IPS-20b (cell line): ENCODE measurements at regions not wholly inside any gene's neighbourhood (a gene's known extent, or its start where the extent isn't known, plus 50 kb on each side); places are given as distances from the start of the nearest gene placed in this dataset.

Experiments
- H3K27ac ChIP-seq: one replicate; pipeline ENCODE4 v1.5.1; 2013; ENCODE audit warnings: low read length
- H3K27me3 ChIP-seq: 2 replicates; pipeline ENCODE4 v1.6.1; 2013; ENCODE audit warnings: mild to moderate bottlenecking, low read length, inconsistent platforms; ENCODE audit not compliant: insufficient read depth
- H3K36me3 ChIP-seq: 2 replicates; pipeline ENCODE4 v1.6.1; 2013; ENCODE audit warnings: low read depth, mild to moderate bottlenecking, inconsistent platforms, low read length, moderate library complexity; ENCODE audit not compliant: insufficient read depth
- H3K4me1 ChIP-seq: 2 replicates; pipeline ENCODE4 v1.6.1; 2013; ENCODE audit warnings: mild to moderate bottlenecking, control low read depth, inconsistent platforms, low read length, moderate library complexity; ENCODE audit not compliant: insufficient read depth
- H3K4me3 ChIP-seq: 2 replicates; pipeline ENCODE4 v1.5.1; 2013; ENCODE audit warnings: mild to moderate bottlenecking, low read length, inconsistent platforms
- H3K9ac ChIP-seq: 2 replicates; pipeline ENCODE4 v1.6.1; 2013; ENCODE audit warnings: low read depth, mild to moderate bottlenecking, inconsistent platforms, low read length, moderate library complexity
- H3K9me3 ChIP-seq: 2 replicates; pipeline ENCODE4 v1.6.1; 2013; ENCODE audit warnings: mild to moderate bottlenecking, low read depth, low read length, inconsistent platforms; ENCODE audit not compliant: insufficient read depth

DNA sequence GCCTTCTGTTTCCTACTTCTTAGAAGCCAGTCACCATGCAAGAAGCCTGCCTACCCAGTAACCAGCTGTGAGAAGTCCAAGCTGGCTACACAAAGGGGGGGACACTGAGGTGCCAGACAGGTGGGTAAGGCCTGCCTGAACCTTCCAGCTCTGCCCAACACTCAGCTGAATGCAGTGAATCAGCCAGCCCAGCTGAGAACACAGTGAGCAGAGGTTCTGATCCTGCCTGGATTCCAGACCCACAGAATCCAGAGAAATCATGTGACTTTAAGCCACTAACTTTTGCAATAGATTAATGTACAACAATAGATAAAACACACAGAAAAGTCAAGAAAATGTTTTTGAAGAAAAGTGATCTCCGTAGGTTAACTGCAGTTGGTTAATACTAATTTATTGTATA, 151.7 kb downstream of the EFNB2 start:
- peaks cover 4% of the 10 kb centered on the region; the same call in 1 of the 2 replicates for H3K9me3 ChIP-seq
- no peaks in the 10 kb centered on the region for H3K27me3 ChIP-seq
- H3K9ac ChIP-seq = no peak overlapping the region
- peaks cover 13% of the 10 kb centered on the region for H3K4me1 ChIP-seq
- no peaks in the 10 kb centered on the region for H3K36me3 ChIP-seq
- no peak overlapping the region for H3K4me3 ChIP-seq
- no peak overlapping the region for H3K27ac ChIP-seq

DNA sequence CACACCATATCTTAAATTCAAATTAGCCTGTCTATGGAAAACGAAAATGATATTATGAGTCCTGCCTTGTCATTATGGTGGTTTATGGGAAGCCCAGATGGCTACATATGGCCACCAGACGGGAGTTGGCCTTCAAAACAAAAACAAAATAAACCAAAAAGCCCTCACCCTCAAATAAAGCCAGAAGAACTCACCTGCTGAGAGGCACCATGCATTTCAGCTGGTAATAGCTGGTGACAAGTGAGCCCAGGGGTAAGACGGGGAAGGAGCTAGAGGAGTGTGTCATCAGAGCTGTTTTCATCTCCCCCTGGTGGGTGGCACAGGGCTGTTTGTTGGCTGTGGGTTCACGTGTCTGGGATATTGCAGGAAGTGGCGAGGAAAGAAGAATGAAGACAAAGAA, 152.9 kb downstream of the EFNB2 start:
- H3K27me3 ChIP-seq = no peaks in the 10 kb centered on the region
- H3K27ac ChIP-seq = no peak overlapping the region
- no peaks in the 10 kb centered on the region for H3K9me3 ChIP-seq
- no peak overlapping the region for H3K9ac ChIP-seq
- H3K4me3 ChIP-seq = no peak overlapping the region
- peaks cover 13% of the 10 kb centered on the region for H3K4me1 ChIP-seq
- no peaks in the 10 kb centered on the region for H3K36me3 ChIP-seq

DNA sequence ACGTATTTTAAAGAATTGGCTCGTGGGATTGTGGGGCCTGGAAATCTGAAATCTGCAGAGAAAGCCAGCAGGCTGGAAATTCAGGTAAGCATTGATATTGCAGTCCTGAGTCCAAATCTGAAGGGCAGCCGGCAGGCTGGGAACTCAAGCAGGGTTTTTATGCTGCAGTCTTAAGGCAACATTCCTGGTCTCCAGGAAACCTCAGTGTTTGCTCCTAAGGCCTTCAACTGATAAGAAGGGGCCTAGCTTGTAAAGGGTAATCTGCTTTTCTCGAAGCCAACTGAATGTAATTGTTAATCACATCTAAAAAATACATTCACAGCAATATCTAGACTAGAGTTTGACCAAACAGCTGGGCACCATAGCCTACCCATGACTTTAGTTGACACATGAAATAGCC, 154.4 kb downstream of the EFNB2 start:
- Histone ChIP-seq H3K36me3 (no peaks in the 10 kb centered on the region), H3K27ac (no peak overlapping the region)

DNA sequence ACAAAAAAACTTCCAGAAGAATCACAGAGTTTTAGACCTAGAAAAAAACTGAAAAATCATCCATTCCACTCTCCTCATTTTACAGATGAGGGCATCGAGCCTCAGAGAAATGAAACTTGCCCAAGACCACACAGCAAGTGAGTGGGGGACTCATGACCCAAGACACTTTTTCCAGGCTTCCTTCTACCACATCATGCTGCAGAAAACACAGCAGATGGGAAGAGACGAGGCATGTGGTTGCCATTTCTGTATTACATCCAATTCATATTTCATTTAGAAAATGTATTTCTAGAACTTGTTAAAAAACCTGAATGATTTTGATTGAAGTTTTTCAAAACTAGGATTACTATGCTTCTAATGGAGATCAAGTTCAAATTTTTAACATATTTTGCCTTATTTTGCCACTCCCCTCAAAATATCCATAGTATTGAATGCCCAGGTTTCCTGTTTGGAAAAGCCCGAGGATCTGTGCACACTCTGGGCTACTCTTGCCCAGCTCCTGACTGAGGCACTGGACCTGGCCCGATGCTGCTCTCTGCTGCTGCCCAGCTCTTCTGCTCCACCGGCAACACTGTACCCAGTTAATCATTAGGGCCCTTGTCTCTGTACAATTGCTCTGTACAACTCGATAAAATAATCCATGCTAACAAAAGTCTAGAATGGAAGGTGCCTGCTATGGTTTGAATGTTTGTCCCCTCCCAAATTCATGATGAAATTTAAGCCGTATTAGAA, 157.4 kb downstream of the EFNB2 start:
- H3K36me3 ChIP-seq = no peaks in the 10 kb centered on the region
- no peaks in the 10 kb centered on the region for H3K27me3 ChIP-seq
- no peak overlapping the region for H3K4me3 ChIP-seq
- H3K9me3 ChIP-seq = no peaks in the 10 kb centered on the region
- no peaks in the 10 kb centered on the region for H3K4me1 ChIP-seq
- no peak overlapping the region for H3K27ac ChIP-seq
- no peak overlapping the region for H3K9ac ChIP-seq

More for the DNA sequence above, 154.4 kb downstream of the EFNB2 start:
- Histone ChIP-seq H3K4me3 (no peak overlapping the region), H3K4me1 (peaks cover 13% of the 10 kb centered on the region), H3K9me3 (no peaks in the 10 kb centered on the region), H3K27me3 (no peaks in the 10 kb centered on the region), H3K9ac (no peak overlapping the region)

DNA sequence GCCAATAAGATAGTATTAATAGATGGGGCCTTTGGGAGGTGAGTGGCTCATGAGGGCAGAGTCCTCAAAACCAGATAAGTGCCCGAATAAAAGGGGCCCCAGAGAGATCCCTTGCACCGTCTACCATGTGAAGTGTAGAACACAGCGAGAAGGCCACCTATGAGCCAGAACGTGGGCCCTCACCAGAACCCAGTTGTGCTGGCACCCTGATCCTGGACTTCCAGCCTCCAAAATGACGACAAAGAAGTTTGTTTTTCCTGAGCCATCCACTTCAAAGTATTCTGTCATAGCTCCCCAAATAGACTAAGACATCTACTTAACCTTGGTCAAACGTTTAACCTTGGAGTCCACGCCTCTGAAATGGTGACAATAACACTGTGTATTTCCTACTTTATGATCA, 158.1 kb downstream of the EFNB2 start:
- Histone ChIP-seq H3K4me1 (no peaks in the 10 kb centered on the region), H3K27me3 (no peaks in the 10 kb centered on the region), H3K9me3 (no peaks in the 10 kb centered on the region), H3K36me3 (no peaks in the 10 kb centered on the region), H3K27ac (no peak overlapping the region), H3K4me3 (no peak overlapping the region), H3K9ac (no peak overlapping the region)

DNA sequence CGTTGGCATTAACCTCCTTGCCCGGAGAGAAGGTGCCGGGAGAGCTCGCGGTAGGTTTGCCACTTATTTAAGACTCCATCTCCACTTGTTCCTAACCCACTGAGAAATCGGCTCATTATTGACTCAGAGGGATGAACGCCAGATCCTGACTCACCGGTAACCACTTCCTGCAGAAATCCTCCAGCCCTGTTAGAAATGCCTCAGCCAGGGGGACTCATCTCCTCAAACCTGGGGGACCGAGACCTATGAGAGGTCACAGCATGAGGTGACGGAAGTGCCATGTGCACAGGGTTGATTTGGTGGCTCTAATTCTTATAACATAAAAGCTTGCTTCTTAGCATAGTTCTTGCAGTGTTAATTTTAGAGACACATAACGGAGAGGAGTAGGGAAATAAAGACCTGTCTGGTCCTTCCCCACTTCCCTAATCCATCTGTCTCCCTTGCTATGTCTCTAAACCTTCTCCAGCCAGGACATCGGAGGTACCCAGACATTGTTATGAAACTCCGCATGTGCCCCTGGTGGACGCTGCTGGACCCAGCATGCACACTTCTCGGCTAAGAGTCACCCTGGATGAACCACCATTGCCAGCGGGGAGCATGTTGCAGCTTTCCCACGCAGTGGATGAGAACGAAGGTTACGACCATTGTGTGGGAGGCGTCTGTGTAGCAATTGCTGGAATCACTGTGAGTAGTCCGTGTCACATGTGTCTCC, 158.9 kb downstream of the EFNB2 start:
- Histone ChIP-seq H3K9ac (no peak overlapping the region), H3K27ac (no peak overlapping the region), H3K4me3 (no peak overlapping the region), H3K27me3 (no peaks in the 10 kb centered on the region), H3K36me3 (no peaks in the 10 kb centered on the region), H3K9me3 (no peaks in the 10 kb centered on the region), H3K4me1 (no peaks in the 10 kb centered on the region)

DNA sequence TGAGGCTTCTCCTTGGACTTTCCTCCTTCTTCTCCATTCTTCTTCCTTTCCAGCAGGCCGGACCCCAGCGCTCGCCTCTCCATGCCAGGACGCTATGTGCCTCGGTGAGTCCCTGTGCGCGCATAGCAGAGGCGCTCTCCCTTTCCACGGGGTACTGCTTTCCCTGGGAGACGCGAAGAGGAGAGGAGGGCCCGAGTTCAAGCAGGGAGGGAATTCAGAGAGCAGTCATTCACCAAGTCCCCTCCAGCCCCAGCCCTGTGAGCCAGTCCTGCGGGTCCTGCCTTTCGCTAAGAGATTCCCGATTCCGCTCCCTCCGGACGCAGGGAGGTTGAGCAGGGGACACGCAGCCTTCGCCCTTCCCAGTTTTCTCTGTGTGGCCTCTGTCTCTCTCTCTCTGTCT, 160.4 kb downstream of the EFNB2 start:
- no peaks in the 10 kb centered on the region for H3K4me1 ChIP-seq

DNA sequence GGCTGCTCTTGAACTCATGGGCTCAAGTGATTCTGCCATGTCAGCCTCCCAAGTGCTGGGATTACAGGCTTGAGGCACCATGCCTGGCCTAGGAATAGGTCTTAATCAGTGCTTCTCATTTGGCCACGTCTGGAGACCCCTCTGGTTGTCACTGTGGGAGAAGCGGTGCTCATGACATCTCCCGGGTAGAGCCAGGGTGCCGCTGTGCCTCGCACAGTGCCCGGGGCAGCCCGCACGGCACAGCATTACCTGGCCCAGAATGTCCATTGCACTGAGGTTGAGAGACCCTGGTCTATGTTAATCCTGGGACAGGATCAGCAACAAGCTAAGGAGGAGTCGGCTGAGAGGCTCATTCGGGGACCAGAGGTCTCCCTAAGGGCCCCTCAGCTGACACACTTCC, 160.8 kb downstream of the EFNB2 start:
- Histone ChIP-seq H3K27ac (no peak overlapping the region), H3K9me3 (no peaks in the 10 kb centered on the region), H3K4me1 (no peaks in the 10 kb centered on the region), H3K27me3 (no peaks in the 10 kb centered on the region), H3K4me3 (no peak overlapping the region), H3K36me3 (no peaks in the 10 kb centered on the region), H3K9ac (no peak overlapping the region)

More for the DNA sequence above, 160.4 kb downstream of the EFNB2 start:
- Histone ChIP-seq H3K9me3 (no peaks in the 10 kb centered on the region), H3K9ac (no peak overlapping the region), H3K36me3 (no peaks in the 10 kb centered on the region), H3K4me3 (no peak overlapping the region), H3K27me3 (no peaks in the 10 kb centered on the region), H3K27ac (no peak overlapping the region)

DNA sequence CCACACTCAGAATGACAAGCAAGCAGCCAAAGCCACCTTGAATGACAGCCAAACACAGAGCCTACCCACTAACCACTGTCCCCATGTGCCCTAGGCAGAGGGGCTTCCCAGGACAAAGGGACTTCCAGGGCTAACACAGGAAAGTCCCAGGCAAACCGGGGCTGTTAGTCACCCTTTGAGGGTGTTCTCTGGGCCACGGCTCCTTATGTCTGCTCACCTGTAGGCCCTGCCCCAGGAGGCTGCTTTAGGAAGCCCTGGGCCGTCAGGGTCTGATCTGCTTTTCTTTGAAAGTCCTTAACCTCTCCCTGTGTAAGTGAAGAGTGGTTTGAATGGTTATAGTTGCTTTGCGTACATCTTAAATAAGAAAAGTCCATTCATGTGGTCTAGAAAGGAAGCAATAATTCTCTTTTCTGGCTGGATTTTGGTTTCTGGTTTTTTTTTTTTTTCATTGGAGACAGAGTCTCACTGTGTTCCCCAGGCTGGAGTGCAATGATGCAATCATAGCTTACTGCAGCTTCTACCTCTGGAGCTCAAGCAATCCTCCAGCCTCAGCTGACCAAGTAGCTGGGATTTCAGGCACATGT, 161.4 kb downstream of the EFNB2 start:
- H3K36me3 ChIP-seq = no peaks in the 10 kb centered on the region
- H3K4me1 ChIP-seq = no peaks in the 10 kb centered on the region
- no peak overlapping the region for H3K9ac ChIP-seq
- no peak overlapping the region for H3K27ac ChIP-seq
- no peaks in the 10 kb centered on the region for H3K27me3 ChIP-seq
- H3K9me3 ChIP-seq = no peaks in the 10 kb centered on the region
- no peak overlapping the region for H3K4me3 ChIP-seq

DNA sequence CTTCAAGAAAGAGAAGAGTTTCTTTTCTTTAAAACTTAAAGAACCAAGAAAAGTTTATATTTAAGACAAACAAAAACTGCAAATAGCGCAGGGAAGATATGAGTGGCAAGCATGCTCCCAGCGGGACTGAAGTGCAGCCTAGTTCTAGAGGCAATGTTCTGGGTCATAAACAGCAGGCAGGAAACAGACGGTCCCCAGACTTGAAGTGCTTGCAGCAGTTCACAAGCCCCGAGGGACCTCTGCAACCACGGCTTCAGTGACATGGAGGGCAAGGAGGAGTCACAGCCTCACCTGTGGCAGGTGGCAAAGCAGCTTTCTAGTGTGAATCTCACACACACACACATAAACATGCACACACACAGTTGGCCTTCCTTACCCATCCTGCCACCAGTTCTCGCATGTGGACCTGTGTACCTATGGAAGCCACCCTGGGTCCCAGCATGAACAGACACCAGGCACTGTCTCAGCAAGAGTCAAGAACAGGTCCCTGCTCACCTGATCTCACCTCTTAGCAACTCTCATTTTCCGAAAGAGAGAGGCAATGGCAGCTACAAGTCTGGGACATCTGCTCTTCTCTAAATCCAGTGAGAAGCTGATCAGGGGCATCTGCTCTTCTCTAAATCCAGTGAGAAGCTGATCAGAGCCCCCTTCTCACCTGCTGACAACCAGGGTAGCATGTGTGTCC, 162.0 kb downstream of the EFNB2 start:
- Histone ChIP-seq H3K9me3 (no peaks in the 10 kb centered on the region), H3K27ac (no peak overlapping the region), H3K4me3 (no peak overlapping the region), H3K36me3 (no peaks in the 10 kb centered on the region), H3K4me1 (no peaks in the 10 kb centered on the region), H3K9ac (no peak overlapping the region), H3K27me3 (no peaks in the 10 kb centered on the region)

DNA sequence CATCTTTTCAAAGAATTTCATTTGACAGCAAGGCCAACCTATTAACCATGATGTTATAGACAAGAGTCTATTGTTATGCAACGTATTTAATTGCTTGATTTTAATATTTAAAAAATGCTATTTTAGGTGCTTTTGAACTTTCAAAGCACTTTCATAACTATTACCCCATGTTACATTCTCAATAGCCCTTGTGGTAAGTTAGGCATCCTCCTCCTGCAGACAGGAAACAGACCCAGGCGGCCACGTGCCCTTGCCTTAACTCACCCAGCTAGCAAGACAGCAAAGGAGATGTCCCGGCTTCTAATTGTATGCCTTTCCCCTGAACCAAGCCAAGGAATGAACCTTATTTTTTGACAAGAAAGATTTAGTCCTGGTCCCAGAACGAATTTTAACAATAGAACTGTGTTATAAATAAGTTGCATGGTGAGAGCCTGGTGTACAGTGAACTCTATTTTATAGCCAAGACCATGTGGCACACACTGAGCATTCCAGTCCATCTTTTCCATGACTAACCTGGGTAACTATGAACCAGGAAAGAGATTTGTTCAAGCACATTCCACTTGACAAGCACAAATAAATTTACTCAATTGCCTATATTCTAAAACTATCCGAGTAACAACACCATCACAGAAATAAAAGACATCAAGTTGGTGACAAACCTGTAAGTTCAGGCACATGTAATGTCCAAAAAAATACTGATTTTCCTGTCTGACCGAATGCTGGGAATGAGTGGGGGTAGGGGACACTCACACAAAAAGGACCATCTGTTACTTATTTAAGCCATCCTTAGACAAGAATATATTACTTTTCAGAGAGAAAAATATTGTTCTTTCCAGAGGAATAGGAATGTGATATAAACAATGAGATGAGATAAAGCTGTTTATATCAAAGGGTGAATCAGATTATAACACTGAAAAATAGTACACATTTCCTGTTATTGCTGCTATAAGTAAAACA, 163.0 kb downstream of the EFNB2 start:
- Histone ChIP-seq H3K27ac (no peak overlapping the region), H3K27me3 (no peaks in the 10 kb centered on the region), H3K4me3 (no peak overlapping the region), H3K4me1 (no peaks in the 10 kb centered on the region), H3K9me3 (no peaks in the 10 kb centered on the region), H3K36me3 (no peaks in the 10 kb centered on the region), H3K9ac (no peak overlapping the region)
